Ramos (cell line): ENCODE measurements at regions not wholly inside any gene's neighbourhood (a gene's known extent, or its start where the extent isn't known, plus 50 kb on each side); places are given as distances from the start of the nearest gene placed in this dataset.

ENCODE experiments used
- in situ Hi-C: fragments of 300-500 bp; cut with MboI; formaldehyde crosslinking; loops from one replicate; pipeline ENCODE4 v1.14.3; 2022; ENCODE audit warnings: low sequenced_read_pairs; ENCODE audit not compliant: unreplicated experiment

GRCh38 chr7:29619111-29619510, 55.5 kb downstream of the PRR15 start:
- in situ Hi-C loops, result no loop called here

GRCh38 chr7:29619848-29620555, 56.4 kb downstream of the PRR15 start:
- in situ Hi-C loops, result no loop called here

- in situ Hi-C loops, result no loop called here
These were observed 56.9 kb downstream of the PRR15 start for GRCh38 chr7:29620556-29620930.

DNA sequence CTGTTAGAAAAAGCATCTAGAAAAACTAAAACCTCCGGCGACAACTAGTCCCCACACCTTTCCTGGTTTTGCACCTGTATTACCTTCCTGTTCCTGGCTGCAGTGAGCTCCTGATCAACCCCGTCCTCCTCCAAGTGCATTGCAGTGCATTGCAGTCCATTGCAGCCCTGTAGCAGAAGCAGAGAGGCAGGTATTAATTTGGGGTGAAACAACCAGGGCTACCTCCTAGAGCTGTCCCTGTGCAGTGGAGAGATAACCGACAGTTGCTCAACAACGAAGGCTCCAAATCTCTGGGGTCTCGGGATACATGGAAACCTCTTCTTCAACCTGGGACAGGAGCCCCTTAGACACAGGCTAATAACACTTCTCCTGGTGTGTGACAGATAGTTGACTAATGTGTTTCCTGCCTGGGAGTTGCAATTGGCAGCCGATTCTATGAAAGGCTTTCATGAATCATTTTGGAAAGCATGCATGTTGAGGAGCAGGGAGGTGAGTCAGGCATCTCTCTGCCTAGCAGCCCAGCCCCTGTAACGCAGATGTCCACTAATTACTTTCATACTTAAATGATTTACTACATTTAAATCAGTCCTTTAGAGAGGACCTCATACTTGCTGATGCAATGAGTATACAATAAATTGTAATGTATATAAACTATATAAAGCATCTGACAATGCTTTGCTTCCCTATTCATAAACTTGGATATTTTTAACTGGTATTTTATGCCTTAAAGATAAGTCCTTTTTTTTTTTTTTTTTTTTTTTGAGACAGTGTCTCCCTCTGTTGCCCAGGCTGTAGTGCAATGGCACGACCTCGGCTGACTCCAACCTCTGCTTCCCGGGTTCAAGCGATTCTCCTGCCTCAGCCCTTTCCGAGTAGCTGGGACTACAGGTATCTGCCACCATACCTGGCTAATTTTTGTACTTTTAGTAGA, 59.0 kb downstream of the PRR15 start:
- in situ Hi-C loops, result no loop called here

DNA sequence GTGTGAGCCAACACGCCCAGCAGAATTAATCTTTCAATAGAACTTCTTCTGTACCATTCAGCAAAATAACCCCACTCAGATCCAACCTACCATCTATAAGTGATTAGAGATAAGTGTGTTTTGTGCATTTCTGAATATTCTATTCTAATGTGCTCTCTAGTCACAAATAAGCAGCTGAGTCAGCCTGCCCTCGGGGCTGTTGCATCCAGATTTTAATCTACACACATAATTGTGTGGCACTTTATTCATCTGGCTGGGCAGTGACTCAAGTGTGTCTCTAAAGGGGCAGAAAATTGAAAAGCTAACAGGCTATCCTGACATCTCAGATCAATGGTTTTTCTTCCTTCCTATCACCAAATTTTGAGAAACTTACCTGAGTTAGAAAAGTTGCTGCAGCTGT, 60.3 kb downstream of the PRR15 start:
- in situ Hi-C loops, result no loop called here

DNA sequence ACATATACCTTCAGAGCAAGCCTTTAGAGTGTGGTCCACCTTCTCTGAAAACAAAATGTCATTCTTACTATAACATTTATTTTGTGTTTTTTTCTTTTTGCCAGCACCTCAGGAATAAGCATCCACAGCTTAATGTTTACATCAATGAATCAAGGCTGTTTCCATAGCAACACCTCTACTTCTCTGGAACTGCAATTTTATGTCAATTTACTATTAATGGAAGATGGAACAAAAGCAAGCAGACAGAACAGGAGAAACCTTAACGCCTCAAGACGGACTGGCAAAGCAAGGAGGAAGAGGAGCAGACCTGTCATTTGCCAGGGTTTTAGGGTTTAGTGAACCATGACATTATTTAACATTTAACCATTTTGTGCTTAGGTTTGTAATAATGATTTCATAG, 63.1 kb downstream of the PRR15 start:
- in situ Hi-C loops, result loop anchor here (25.0 kb wide), 1 partner anchor 436 kb away; no protein-coding TSS in a partner anchor

GRCh38 chr7:29627631-29628030, 64.0 kb downstream of the PRR15 start:
- in situ Hi-C loops, result loop anchor here (25.0 kb wide), 1 partner anchor 435 kb away; no protein-coding TSS in a partner anchor

- in situ Hi-C loops, result loop anchor here (25.0 kb wide), 1 partner anchor 433 kb away; no protein-coding TSS in a partner anchor
These were observed 65.9 kb downstream of the PRR15 start for GRCh38 chr7:29629507-29629906.

GRCh38 chr7:29635067-29636008, 71.7 kb downstream of the PRR15 start:
- in situ Hi-C loops, result loop anchor here (25.0 kb wide), 1 partner anchor 427 kb away; no protein-coding TSS in a partner anchor

- in situ Hi-C loops, result loop anchor here (25.0 kb wide), 1 partner anchor 426 kb away; no protein-coding TSS in a partner anchor
These were observed 72.3 kb downstream of the PRR15 start for GRCh38 chr7:29636009-29636351.

GRCh38 chr7:29637374-29637773, 73.7 kb downstream of the PRR15 start:
- in situ Hi-C loops, result loop anchor here (25.0 kb wide), 1 partner anchor 425 kb away; no protein-coding TSS in a partner anchor

GRCh38 chr7:29638841-29639240, 75.2 kb downstream of the PRR15 start:
- in situ Hi-C loops, result loop anchor here (25.0 kb wide), 1 partner anchor 423 kb away; no protein-coding TSS in a partner anchor

- in situ Hi-C loops, result loop anchor here (25.0 kb wide), 1 partner anchor 423 kb away; no protein-coding TSS in a partner anchor
These were observed 75.8 kb downstream of the PRR15 start for GRCh38 chr7:29639386-29639785.

DNA sequence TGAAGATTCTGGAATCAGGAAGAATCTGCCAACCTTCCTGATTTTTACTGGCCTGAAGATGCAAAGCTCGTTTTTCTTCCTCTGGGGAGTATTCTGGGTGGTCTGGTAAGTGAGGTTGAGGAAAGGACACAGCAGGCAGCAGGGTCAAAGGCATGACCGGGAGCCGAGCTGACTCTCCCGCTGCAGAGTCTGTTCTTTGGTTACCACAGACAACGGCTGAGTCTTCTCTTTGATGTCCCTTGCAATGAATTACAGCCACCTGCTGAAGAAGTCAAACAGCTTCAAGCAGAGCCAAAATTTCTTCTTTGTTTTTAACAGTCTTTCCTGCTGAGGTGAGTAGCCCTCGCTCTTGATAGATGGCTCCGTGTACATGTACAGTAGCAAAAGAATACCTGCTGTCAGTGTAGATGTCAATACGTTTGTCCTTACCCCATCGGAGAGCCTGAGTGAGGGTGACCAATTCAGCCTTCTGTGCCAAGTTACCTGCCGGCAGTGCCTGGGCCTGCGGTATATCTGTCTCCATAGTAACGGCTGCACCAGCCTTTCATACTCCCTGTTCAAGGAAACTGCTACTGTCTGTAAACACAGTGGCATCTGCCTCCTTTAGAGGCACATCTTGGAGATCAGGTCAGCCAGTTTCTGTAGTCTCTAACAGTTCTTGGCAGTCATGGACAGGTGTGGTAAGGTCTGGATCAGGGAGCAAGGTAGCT, 76.4 kb downstream of the PRR15 start:
- in situ Hi-C loops, result loop anchor here (25.0 kb wide), 1 partner anchor 422 kb away; no protein-coding TSS in a partner anchor

DNA sequence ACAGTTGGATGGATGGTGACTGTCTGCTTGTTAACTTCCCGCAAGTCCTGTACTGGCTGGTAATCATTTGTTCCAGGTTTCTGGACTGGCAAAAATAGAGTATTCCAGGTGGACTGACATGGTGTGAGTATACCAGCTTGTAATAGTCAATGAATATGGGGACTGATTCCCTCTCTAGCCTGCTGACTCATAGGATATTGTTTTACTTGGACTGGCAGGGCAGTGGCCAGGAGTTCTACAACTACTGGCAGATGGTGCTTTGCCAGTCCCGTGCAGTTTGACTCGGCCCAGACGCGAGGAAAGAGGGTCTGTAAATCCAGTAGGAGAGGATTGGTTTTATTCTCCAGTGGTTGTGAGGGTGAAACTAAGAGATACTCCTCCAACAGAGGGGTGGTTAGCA, 78.0 kb downstream of the PRR15 start:
- in situ Hi-C loops, result loop anchor here (25.0 kb wide), 1 partner anchor 421 kb away; no protein-coding TSS in a partner anchor

- in situ Hi-C loops, result loop anchor here (25.0 kb wide), 1 partner anchor 420 kb away; no protein-coding TSS in a partner anchor
These were observed 79.0 kb downstream of the PRR15 start for GRCh38 chr7:29642494-29643155.

DNA sequence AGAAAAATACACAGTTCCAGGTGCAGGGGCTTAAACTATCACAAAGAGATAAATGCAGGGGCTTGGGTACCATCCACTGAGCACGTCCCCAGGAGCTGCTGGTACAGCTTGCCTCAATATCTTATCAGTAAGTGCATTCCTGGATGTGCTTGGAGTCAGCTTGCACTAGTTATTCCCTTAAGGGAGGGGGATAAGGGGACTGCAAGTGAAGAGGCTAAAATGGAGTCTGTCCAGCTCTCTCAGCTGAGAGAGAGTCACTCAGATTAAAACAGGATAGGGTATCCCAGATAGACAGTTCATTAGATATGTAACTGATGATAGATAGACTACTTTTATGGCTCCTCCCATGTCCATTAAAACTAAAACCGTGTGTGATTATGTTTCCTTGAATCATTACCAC, 82.5 kb downstream of the PRR15 start:
- in situ Hi-C loops, result loop anchor here (25.0 kb wide), 1 partner anchor 416 kb away; no protein-coding TSS in a partner anchor

GRCh38 chr7:29647020-29647654, 83.5 kb downstream of the PRR15 start:
- in situ Hi-C loops, result loop anchor here (25.0 kb wide), 1 partner anchor 415 kb away; no protein-coding TSS in a partner anchor
